ENCODE measurements at regions not wholly inside any gene's neighbourhood (a gene's known extent, or its start where the extent isn't known, plus 50 kb on each side); places are given as distances from the start of the nearest gene placed in this dataset.

DNA sequence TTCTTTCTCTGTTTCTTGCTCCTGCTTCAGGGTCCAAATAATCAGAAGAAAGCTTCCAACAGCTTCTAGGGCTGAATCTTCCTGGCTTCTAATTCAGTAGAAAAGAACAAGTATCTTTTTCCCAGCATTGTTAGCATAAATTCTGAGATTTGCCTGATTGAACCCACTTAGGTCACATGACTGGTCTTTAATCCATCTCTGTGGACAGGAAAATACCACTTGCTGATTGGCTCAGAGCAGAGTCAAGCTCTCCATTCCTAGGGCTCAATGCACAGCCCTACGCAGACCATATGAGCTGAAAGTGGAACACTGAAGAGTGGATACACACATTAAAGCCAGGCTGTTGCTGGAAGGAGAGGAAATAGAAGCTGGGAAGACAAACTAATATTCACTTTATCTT lies 99.6 kb upstream of the RPL34 start:
- DNase-seq: no peak
- TF ChIP-seq POLR2AphosphoS5 (IDR thresholded peaks at IDR 0.05): no peak
- TF ChIP-seq POLR2A (IDR thresholded peaks at IDR 0.05): no peak
- no peak for TF ChIP-seq CTCF (IDR thresholded peaks at IDR 0.05)
- no peak for TF ChIP-seq EP300 (IDR thresholded peaks at IDR 0.05)
- Histone ChIP-seq H3K27me3 (no peaks in the 10 kb centered on the region), H3K4me3 (no peak overlapping the region), H3K4me1 (no peaks in the 10 kb centered on the region), H3K36me3 (no peaks in the 10 kb centered on the region), H3K27ac (no peak overlapping the region), H3K9me3 (no peaks in the 10 kb centered on the region)
- no peak for ATAC-seq (ENCODE audit: low FRiP score in 2 of 2)
- 83 to 90% methylated on average over 1 of the region's 1 CpG for WGBS, 2 donors

GRCh38 chr4:108519911-108520601 lies 100.3 kb upstream of the RPL34 start:
- TF ChIP-seq POLR2A (IDR thresholded peaks at IDR 0.05): no peak
- no peak for TF ChIP-seq CTCF (IDR thresholded peaks at IDR 0.05)
- ATAC-seq (ENCODE audit: low FRiP score in 2 of 2): no peak
- 62 to 63% methylated on average over 4 of the region's 4 CpGs for WGBS, 2 donors
- Histone ChIP-seq H3K4me1 (no peaks in the 10 kb centered on the region), H3K36me3 (no peaks in the 10 kb centered on the region), H3K4me3 (no peak overlapping the region), H3K27ac (no peak overlapping the region), H3K27me3 (no peaks in the 10 kb centered on the region), H3K9me3 (no peaks in the 10 kb centered on the region)
- no peak for DNase-seq

GRCh38 chr4:108519208-108519833 lies 101.1 kb upstream of the RPL34 start:
- no peak overlapping the region for H3K27ac ChIP-seq
- no peaks in the 10 kb centered on the region for H3K9me3 ChIP-seq
- TF ChIP-seq EP300 (IDR thresholded peaks at IDR 0.05) (no peak), POLR2A (IDR thresholded peaks at IDR 0.05) (no peak), POLR2AphosphoS5 (IDR thresholded peaks at IDR 0.05) (no peak), CTCF (IDR thresholded peaks at IDR 0.05) (no peak)
- DNase-seq (no peak), ATAC-seq (ENCODE audit: low FRiP score in 2 of 2) (no peak)
- H3K27me3 ChIP-seq: no peaks in the 10 kb centered on the region
- H3K4me3 ChIP-seq: no peak overlapping the region
- no peaks in the 10 kb centered on the region for H3K4me1 ChIP-seq
- H3K36me3 ChIP-seq: no peaks in the 10 kb centered on the region

- TF ChIP-seq POLR2AphosphoS5 (IDR thresholded peaks at IDR 0.05): no peak
- peak in 2 of 6 experiments; percentile 23 to 31 for TF ChIP-seq CTCF (IDR thresholded peaks at IDR 0.05)
- WGBS, 2 donors: 9 to 11% methylated on average over 17 of the region's 17 CpGs
- ATAC-seq (ENCODE audit: low FRiP score in 2 of 2): peak in 1 of 2 donors; percentile 63
- H3K4me3 ChIP-seq: no peak overlapping the region
- no peak overlapping the region for H3K27ac ChIP-seq
- no peaks in the 10 kb centered on the region for H3K36me3 ChIP-seq
- no peaks in the 10 kb centered on the region for H3K9me3 ChIP-seq
- H3K27me3 ChIP-seq: no peaks in the 10 kb centered on the region
- peak in 1 of 2 donors; percentile 27 for DNase-seq
- H3K4me1 ChIP-seq: peaks cover 0 to 6% (median 0%) of the 10 kb centered on the region in 4 donors
Measured at GRCh38 chr4:108512615-108513505, 107.5 kb upstream of the RPL34 start.
